Sigmoid colon (tissue), 6 donors: ENCODE measurements at regions not wholly inside any gene's neighbourhood (a gene's known extent, or its start where the extent isn't known, plus 50 kb on each side); places are given as distances from the start of the nearest gene placed in this dataset.

Experiments
- DNase-seq: peaks from one replicate; pipeline ENCODE4 v3.0.0-alpha.2; 2019
- H3K27ac ChIP-seq, 4 donors: fragments of 200-600 bp; sonication (generic); one replicate each; pipeline ENCODE4 v1.5.1; 2016 to 2019; ENCODE audit warnings: mild to moderate bottlenecking in 1 of 4
- H3K27me3 ChIP-seq, 3 donors: fragments of 200-600 bp; sonication (generic); one replicate each; pipeline ENCODE4 v1.5.1; 2019; ENCODE audit warnings: mild to moderate bottlenecking in 1 of 3
- H3K36me3 ChIP-seq, 4 donors: fragments of 200-600 bp; sonication (generic); one replicate each; pipeline ENCODE4 v1.5.1; 2016 to 2019
- H3K4me1 ChIP-seq, 4 donors: fragments of 200-600 bp; sonication (generic); one replicate each; pipeline ENCODE4 v1.5.1; 2017 to 2019
- H3K4me3 ChIP-seq, 4 donors: fragments of 200-600 bp; sonication (generic); one replicate each; pipeline ENCODE4 v1.5.1; 2017 to 2019; ENCODE audit warnings: mild to moderate bottlenecking in 2 of 4, moderate library complexity in 1 of 4
- H3K9me3 ChIP-seq, 4 donors: fragments of 200-600 bp in 3 of 4; sonication (generic) in 3 of 4; one replicate each; pipeline versions ENCODE4 v1.5.1 to v1.6.1; 2013 to 2019
- CTCF ChIP-seq, 4 experiments: fragments of 450-650 bp in 3 of 4; fragments of 200-600 bp in 1 of 4; IDR thresholded peaks; one replicate each; pipeline ENCODE4 v1.5.1; 2016 to 2019; ENCODE audit warnings: antibody characterized with exemption in 4 of 4, mild to moderate bottlenecking in 3 of 4, moderate library complexity in 2 of 4
- EP300 ChIP-seq, 4 donors: sonication (generic); formaldehyde crosslinking; IDR thresholded peaks; one replicate each; pipeline ENCODE4 v1.6.1; 2017; ENCODE audit warnings: antibody characterized with exemption in 4 of 4
- POLR2A ChIP-seq, 2 donors: fragments of 450-650 bp; IDR thresholded peaks; one replicate each; pipeline ENCODE4 v1.6.1; 2016; ENCODE audit warnings: antibody characterized with exemption in 2 of 2, mild to moderate bottlenecking in 2 of 2, moderate library complexity in 2 of 2
- POLR2AphosphoS5 ChIP-seq, 4 donors: sonication (generic); formaldehyde crosslinking; IDR thresholded peaks; one replicate each; pipeline ENCODE4 v1.6.1; 2017; ENCODE audit warnings: antibody characterized with exemption in 4 of 4
- WGBS, 2 donors: extraction: QIAGEN DNeasy Blood & Tissue Kit; methylation state at CpG; one replicate each; pipeline ENCODE4 v1.1.7; 2013; 5-methylcytosine and 5-hydroxymethylcytosine counted together
- intact Hi-C: fragments of 100-400 bp; cut with DNase I; formaldehyde crosslinking; loops from one replicate; pipeline ENCODE4 v1.15.1; 2023
- donor health status: healthy with polysubstance abuse.
- donor health status: healthy.

GRCh38 chr2:176677746-176678265 lies 408.6 kb downstream of the MTX2 start:
- no peak for DNase-seq
- Histone ChIP-seq H3K36me3 (no peaks in the 10 kb centered on the region), H3K4me3 (no peak overlapping the region), H3K4me1 (peaks cover 0 to 17% (median 13%) of the 10 kb centered on the region in 4 donors), H3K27ac (no peak overlapping the region), H3K27me3 (no peaks in the 10 kb centered on the region), H3K9me3 (no peaks in the 10 kb centered on the region)
- no peak for TF ChIP-seq CTCF (IDR thresholded peaks at IDR 0.05)
- TF ChIP-seq POLR2A (IDR thresholded peaks at IDR 0.05): no peak
- no peak for TF ChIP-seq POLR2AphosphoS5 (IDR thresholded peaks at IDR 0.05)
- TF ChIP-seq EP300 (IDR thresholded peaks at IDR 0.05): no peak
- 75 to 86% methylated on average over 2 of the region's 2 CpGs for WGBS, 2 donors
- intact Hi-C loops: no loop called here

DNA sequence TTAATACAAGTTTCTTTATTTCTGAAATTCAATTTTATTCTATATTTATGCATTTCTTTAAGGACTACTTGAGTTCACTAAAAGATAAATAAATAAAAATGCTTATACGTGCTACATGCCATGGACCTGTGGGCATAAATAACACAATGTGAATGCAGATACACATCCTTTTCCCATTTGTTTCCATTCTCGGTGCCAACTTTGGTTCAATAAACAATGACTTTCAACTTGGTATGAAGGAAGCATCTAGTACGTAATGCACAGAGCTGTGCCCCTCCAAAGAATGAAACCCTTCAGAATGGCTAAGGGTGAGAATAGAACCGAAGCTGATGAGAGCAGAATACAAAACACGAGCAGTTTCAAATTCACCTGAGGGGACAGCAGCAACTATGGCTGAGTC lies 409.3 kb downstream of the MTX2 start:
- intact Hi-C loops: no loop called here
- WGBS, 2 donors: 86 to 88% methylated on average over 5 of the region's 5 CpGs
- TF ChIP-seq EP300 (IDR thresholded peaks at IDR 0.05): no peak
- TF ChIP-seq POLR2A (IDR thresholded peaks at IDR 0.05): no peak
- no peak for TF ChIP-seq CTCF (IDR thresholded peaks at IDR 0.05)
- no peak for TF ChIP-seq POLR2AphosphoS5 (IDR thresholded peaks at IDR 0.05)

GRCh38 chr2:176679061-176679669 lies 409.9 kb downstream of the MTX2 start:
- Histone ChIP-seq H3K4me3 (no peak overlapping the region), H3K27me3 (no peaks in the 10 kb centered on the region), H3K27ac (no peak overlapping the region), H3K36me3 (no peaks in the 10 kb centered on the region), H3K9me3 (no peaks in the 10 kb centered on the region), H3K4me1 (peaks cover 0 to 20% (median 11%) of the 10 kb centered on the region in 4 donors)
- no peak for TF ChIP-seq EP300 (IDR thresholded peaks at IDR 0.05)
- TF ChIP-seq CTCF (IDR thresholded peaks at IDR 0.05): no peak
- no peak for TF ChIP-seq POLR2A (IDR thresholded peaks at IDR 0.05)
- no peak for TF ChIP-seq POLR2AphosphoS5 (IDR thresholded peaks at IDR 0.05)
- WGBS, 2 donors: 86 to 87% methylated on average over 2 of the region's 2 CpGs
- intact Hi-C loops: no loop called here
- DNase-seq: no peak

More for the DNA sequence above, 409.3 kb downstream of the MTX2 start:
- no peak for DNase-seq
- Histone ChIP-seq H3K27ac (no peak overlapping the region), H3K9me3 (no peaks in the 10 kb centered on the region), H3K4me3 (no peak overlapping the region), H3K27me3 (no peaks in the 10 kb centered on the region), H3K36me3 (no peaks in the 10 kb centered on the region), H3K4me1 (peaks cover 0 to 20% (median 11%) of the 10 kb centered on the region in 4 donors)

DNA sequence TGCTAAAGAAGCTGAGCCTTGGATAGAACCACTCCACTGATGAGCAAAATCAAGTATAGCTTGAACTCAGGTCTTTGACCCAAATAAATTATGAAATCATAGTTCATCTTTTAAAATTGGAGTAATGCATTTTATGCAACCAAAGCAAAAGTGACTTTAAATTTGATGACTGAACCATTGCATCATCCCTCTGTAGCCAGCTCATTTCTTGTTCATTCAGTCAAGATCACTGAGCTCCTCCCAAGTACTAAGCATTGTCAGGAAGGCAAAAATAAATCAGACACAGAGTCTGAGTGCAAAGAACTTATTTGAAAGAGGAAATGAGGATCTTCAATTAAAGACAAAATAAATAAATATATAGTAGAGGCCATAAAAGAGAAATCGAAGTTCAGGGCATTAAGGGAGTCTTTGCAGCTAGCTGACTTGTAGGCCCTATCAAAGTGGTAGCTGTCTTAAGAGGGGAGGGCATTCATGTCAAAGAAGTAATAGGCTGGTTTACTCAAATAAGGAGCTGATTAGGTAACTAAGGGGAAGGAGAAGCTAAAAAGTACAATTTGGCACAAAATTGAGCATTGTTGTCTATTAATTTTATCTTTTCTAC lies 411.8 kb downstream of the MTX2 start:
- no peak for DNase-seq
- Histone ChIP-seq H3K9me3 (no peaks in the 10 kb centered on the region), H3K4me3 (no peak overlapping the region), H3K4me1 (peaks cover 0 to 20% (median 11%) of the 10 kb centered on the region in 4 donors), H3K27ac (peak overlapping the region in 3 of 4 donors; percentile 10 to 70 (median 61)), H3K36me3 (no peaks in the 10 kb centered on the region), H3K27me3 (no peaks in the 10 kb centered on the region)
- intact Hi-C loops: no loop called here
- 24 to 71% methylated on average over 1 of the region's 1 CpG for WGBS, 2 donors
- TF ChIP-seq POLR2AphosphoS5 (IDR thresholded peaks at IDR 0.05) (no peak), POLR2A (IDR thresholded peaks at IDR 0.05) (no peak), CTCF (IDR thresholded peaks at IDR 0.05) (no peak), EP300 (IDR thresholded peaks at IDR 0.05) (no peak)
